ENCODE measurements at regions not wholly inside any gene's neighbourhood (a gene's known extent, or its start where the extent isn't known, plus 50 kb on each side); places are given as distances from the start of the nearest gene placed in this dataset.

DNA sequence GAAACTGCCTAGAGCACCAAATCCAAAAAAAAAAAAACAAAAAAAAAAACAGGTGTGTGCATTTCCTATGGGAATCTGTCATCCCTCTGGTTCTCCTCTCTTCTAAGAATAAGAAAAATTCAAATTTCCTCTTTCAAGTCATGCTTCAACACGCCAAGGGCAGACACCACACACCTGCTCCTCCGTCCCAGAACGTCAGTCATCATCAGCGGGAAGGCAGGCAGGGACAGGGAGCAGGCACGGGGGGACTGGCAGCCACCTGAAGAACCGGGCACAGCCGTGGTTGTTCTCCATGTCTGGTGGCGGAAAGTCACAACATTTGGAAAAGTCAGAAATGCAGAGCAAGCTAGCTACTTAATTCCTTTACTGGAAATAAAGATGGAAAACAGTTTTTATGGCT, 214.8 kb downstream of the IKZF2 start:
- Mint-ChIP-seq H3K4me1 (no peaks in the 10 kb centered on the region), H3K4me3 (no peak overlapping the region), H3K27ac (no peak overlapping the region), H3K27me3 (ENCODE audit: low read depth in 3 of 3) (peaks cover 0 to 2% (median 1%) of the 10 kb centered on the region in 3 donors), H3K9me3 (peaks cover 0 to 11% (median 2%) of the 10 kb centered on the region in 7 donors), H3K36me3 (no peaks in the 10 kb centered on the region)
- DNase-seq: no peak
- no peaks in the 10 kb centered on the region for H3K27me3 ChIP-seq (ENCODE audit: control insufficient read depth in 2 of 2, insufficient read depth in 2 of 2, low read length in 2 of 2)
- H3K27ac ChIP-seq (ENCODE audit: low read depth in 1 of 2, low read length in 2 of 2): no peak overlapping the region
- H3K4me3 ChIP-seq (replicated peaks in 1 of 3; ENCODE audit: low read depth in 2 of 3, low read length in 3 of 3): no peak overlapping the region
- no peak overlapping the region for H3K4me2 ChIP-seq (replicated peaks; ENCODE audit: extremely low read depth, low read length, poor library complexity, severe bottlenecking)
- no peaks in the 10 kb centered on the region for H3K9me3 ChIP-seq (replicated peaks in 1 of 2; ENCODE audit: control insufficient read depth in 1 of 2, insufficient read depth in 1 of 2, low read length in 2 of 2)
- no peaks in the 10 kb centered on the region for H3K36me3 ChIP-seq (replicated peaks in 1 of 2; ENCODE audit: control insufficient read depth in 1 of 2, insufficient read depth in 2 of 2, low read length in 2 of 2)
- TF ChIP-seq, protein P1, sequence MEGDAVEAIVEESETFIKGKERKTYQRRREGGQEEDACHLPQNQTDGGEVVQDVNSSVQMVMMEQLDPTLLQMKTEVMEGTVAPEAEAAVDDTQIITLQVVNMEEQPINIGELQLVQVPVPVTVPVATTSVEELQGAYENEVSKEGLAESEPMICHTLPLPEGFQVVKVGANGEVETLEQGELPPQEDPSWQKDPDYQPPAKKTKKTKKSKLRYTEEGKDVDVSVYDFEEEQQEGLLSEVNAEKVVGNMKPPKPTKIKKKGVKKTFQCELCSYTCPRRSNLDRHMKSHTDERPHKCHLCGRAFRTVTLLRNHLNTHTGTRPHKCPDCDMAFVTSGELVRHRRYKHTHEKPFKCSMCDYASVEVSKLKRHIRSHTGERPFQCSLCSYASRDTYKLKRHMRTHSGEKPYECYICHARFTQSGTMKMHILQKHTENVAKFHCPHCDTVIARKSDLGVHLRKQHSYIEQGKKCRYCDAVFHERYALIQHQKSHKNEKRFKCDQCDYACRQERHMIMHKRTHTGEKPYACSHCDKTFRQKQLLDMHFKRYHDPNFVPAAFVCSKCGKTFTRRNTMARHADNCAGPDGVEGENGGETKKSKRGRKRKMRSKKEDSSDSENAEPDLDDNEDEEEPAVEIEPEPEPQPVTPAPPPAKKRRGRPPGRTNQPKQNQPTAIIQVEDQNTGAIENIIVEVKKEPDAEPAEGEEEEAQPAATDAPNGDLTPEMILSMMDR (IDR thresholded peaks at IDR 0.05): no peak
- H3K79me2 ChIP-seq (ENCODE audit: insufficient read depth, low read length): no peaks in the 10 kb centered on the region
- no peaks in the 10 kb centered on the region for H4K20me1 ChIP-seq (ENCODE audit: insufficient read depth, low read length)
- 88% methylated on average over 7 of the region's 8 CpGs for WGBS (ENCODE audit: insufficient coverage)
- no peak overlapping the region for H2AFZ ChIP-seq (ENCODE audit: insufficient read depth, low read depth, low read length, poor library complexity, severe bottlenecking)
- intact Hi-C loops (cut with micrococcal nuclease): no loop called here
- H3K4me1 ChIP-seq (ENCODE audit: control insufficient read depth in 1 of 2, insufficient read depth in 2 of 2, low read length in 2 of 2): no peaks in the 10 kb centered on the region
- no peak overlapping the region for H3K9ac ChIP-seq (ENCODE audit: insufficient read depth, low read length, poor library complexity, severe bottlenecking)

DNA sequence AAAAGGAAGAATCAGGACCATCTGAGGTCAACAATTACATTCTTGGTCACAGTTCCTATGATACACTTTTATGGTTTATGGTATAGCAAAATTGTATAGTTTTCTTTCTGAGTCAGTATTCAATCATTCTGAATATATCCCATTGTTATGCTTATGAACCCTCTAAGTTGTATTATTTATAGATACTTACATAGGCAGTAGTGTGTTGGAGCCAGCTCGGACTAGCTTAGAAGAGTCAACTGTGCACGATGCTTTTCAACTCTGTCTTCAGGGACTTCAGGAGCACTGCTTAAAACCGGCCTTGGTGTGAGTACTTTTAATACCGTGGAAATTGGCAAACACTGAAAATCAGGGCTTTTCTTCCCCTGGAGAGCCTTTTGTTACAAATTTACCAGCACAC, 215.7 kb downstream of the IKZF2 start:
- 96% methylated on average over 4 of the region's 4 CpGs for WGBS (ENCODE audit: insufficient coverage)
- H3K36me3 Mint-ChIP-seq: no peaks in the 10 kb centered on the region
- H3K27ac Mint-ChIP-seq: no peak overlapping the region

More for the DNA sequence above, 215.7 kb downstream of the IKZF2 start:
- TF ChIP-seq, protein P1 (IDR thresholded peaks at IDR 0.05): no peak
- Mint-ChIP-seq H3K4me3 (no peak overlapping the region), H3K9me3 (peaks cover 0 to 11% (median 2%) of the 10 kb centered on the region in 7 donors), H3K27me3 (ENCODE audit: low read depth in 3 of 3) (peaks cover 0 to 2% (median 1%) of the 10 kb centered on the region in 3 donors), H3K4me1 (no peaks in the 10 kb centered on the region)
- Histone ChIP-seq H3K4me3 (replicated peaks in 1 of 3; ENCODE audit: low read depth in 2 of 3, low read length in 3 of 3) (no peak overlapping the region), H4K20me1 (ENCODE audit: insufficient read depth, low read length) (no peaks in the 10 kb centered on the region), H3K9ac (ENCODE audit: insufficient read depth, low read length, poor library complexity, severe bottlenecking) (no peak overlapping the region), H3K4me1 (ENCODE audit: control insufficient read depth in 1 of 2, insufficient read depth in 2 of 2, low read length in 2 of 2) (no peaks in the 10 kb centered on the region), H3K79me2 (ENCODE audit: insufficient read depth, low read length) (no peaks in the 10 kb centered on the region), H2AFZ (ENCODE audit: insufficient read depth, low read depth, low read length, poor library complexity, severe bottlenecking) (no peak overlapping the region), H3K4me2 (replicated peaks; ENCODE audit: extremely low read depth, low read length, poor library complexity, severe bottlenecking) (no peak overlapping the region), H3K36me3 (replicated peaks in 1 of 2; ENCODE audit: control insufficient read depth in 1 of 2, insufficient read depth in 2 of 2, low read length in 2 of 2) (no peaks in the 10 kb centered on the region), H3K27me3 (ENCODE audit: control insufficient read depth in 2 of 2, insufficient read depth in 2 of 2, low read length in 2 of 2) (no peaks in the 10 kb centered on the region), H3K9me3 (replicated peaks in 1 of 2; ENCODE audit: control insufficient read depth in 1 of 2, insufficient read depth in 1 of 2, low read length in 2 of 2) (no peaks in the 10 kb centered on the region), H3K27ac (ENCODE audit: low read depth in 1 of 2, low read length in 2 of 2) (no peak overlapping the region)
- intact Hi-C loops (cut with micrococcal nuclease): no loop called here
- no peak for DNase-seq
